Naive thymus-derived CD8-positive, alpha-beta T cell (primary cell): ENCODE measurements at regions not wholly inside any gene's neighbourhood (a gene's known extent, or its start where the extent isn't known, plus 50 kb on each side); places are given as distances from the start of the nearest gene placed in this dataset.

Source experiments
- ATAC-seq, 2 donors: fragments of 150-1000 bp; cut with Tn5 transposase in 1 of 2; sonication (Bioruptor Pico), chemical (Tn5 transposase) in 1 of 2; 1 replicate in 1 of 2; 2 replicates in 1 of 2; pipeline ENCODE4 v1.10.0; 2021; ENCODE audit warnings: mild to moderate bottlenecking in 2 of 2, moderate library complexity in 2 of 2
- POLR2A ChIA-PET: fragments of 350-600 bp; sonication (Branson Sonifier 250); formaldehyde crosslinking; loops from one replicate; lab custom pipeline; 2021; ENCODE audit warnings: antibody characterized with exemption; lab: Charles Lee
- DNase-seq, 10 donors: peaks; one replicate each; pipeline versions ENCODE4 v3.0.0 to v3.0.0-alpha.2; 2020 to 2022
- H3K27ac Mint-ChIP-seq, 10 donors: one replicate each; pipeline ENCODE4 v1.8.0; 2020 to 2022; ENCODE audit warnings: mild to moderate bottlenecking in 10 of 10, mixed read lengths in 10 of 10, moderate library complexity in 4 of 10, inconsistent platforms in 1 of 10
- H3K27me3 Mint-ChIP-seq, 5 donors: one replicate each; pipeline ENCODE4 v1.8.0; 2021 to 2022; ENCODE audit warnings: mixed read lengths in 5 of 5
- H3K36me3 Mint-ChIP-seq, 3 donors: one replicate each; pipeline ENCODE4 v1.8.0; 2020 to 2022; ENCODE audit warnings: mixed read lengths in 3 of 3, mild to moderate bottlenecking in 2 of 3, inconsistent platforms in 1 of 3
- H3K4me1 Mint-ChIP-seq, 4 donors: one replicate each; pipeline ENCODE4 v1.8.0; 2021 to 2022; ENCODE audit warnings: mixed read lengths in 4 of 4
- H3K4me3 Mint-ChIP-seq, 10 donors: one replicate each; pipeline ENCODE4 v1.8.0; 2020 to 2022; ENCODE audit warnings: mild to moderate bottlenecking in 10 of 10, mixed read lengths in 10 of 10, moderate library complexity in 6 of 10, inconsistent platforms in 1 of 10
- H3K9me3 Mint-ChIP-seq, 9 donors: one replicate each; pipeline ENCODE4 v1.8.0; 2020 to 2022; ENCODE audit warnings: mixed read lengths in 9 of 9, mild to moderate bottlenecking in 3 of 9, inconsistent platforms in 1 of 9, moderate library complexity in 1 of 9

DNA sequence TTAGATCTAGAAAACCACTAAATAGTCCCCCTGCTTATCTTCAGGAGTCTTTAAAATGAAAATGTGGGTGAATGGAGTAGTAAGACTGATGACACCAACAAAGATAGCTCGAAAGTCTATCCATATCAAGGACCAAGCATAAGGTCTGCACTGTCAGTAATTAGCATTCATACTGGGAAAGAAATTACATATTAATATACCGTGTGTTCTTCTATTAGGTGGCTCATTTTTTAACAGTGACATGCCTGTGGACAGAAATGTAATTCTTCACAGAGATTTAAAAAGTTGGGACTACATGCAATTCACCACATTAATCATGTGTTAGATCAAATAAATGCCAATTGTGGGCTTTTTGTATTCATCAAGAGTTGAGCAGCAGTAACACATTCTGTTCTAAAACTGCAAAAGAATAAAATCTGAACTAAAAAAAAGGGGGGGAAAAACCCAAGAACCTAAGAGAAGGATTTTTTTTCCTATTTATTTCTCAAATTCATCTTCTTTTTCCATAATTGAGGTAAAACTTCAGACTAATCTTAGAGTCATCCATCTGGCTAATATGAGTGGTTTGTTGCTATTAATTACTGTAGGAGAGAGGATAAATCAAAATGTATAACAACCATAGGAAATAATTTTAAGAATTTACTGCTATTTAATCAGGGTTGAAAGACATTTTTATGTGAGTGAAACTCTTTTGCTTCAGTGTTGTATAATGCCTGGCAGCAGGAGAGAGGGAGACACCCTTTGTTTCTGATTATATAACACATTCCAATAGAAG, 386.7 kb upstream of the IGFBP7 start:
- no peak for ATAC-seq
- DNase-seq: no peak
- Mint-ChIP-seq H3K9me3 (peaks cover 0 to 14% (median 6%) of the 10 kb centered on the region in 9 donors), H3K36me3 (peaks cover 0 to 8% (median 0%) of the 10 kb centered on the region in 3 donors), H3K27ac (no peak overlapping the region), H3K4me1 (no peaks in the 10 kb centered on the region), H3K27me3 (no peaks in the 10 kb centered on the region), H3K4me3 (no peak overlapping the region)
- POLR2A ChIA-PET: no interaction called here

DNA sequence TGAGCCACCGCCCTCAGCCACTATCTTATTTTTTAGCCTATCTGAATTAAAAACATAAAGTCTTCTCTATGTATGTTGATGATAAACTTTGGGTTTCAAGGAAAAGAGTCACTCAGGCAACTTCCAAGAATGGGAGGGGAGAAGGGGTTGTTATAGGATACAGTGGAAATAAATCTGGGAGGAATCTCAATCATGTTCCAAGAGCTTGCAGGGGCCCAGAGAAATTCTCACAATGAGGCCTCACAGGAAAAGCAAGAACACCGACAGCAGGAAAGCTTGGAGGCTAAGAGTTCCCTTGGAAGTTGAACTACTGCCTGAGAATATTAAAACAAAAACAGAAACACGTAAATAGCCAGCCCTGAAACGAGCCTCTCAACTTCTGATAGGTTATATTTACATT, 384.6 kb upstream of the IGFBP7 start:
- POLR2A ChIA-PET: no interaction called here
- no peak overlapping the region for H3K27ac Mint-ChIP-seq
- no peak overlapping the region for H3K4me3 Mint-ChIP-seq
- H3K36me3 Mint-ChIP-seq: peaks cover 0 to 7% (median 0%) of the 10 kb centered on the region in 3 donors
- H3K9me3 Mint-ChIP-seq: peaks cover 0 to 11% (median 5%) of the 10 kb centered on the region in 9 donors
- DNase-seq: no peak
- no peaks in the 10 kb centered on the region for H3K4me1 Mint-ChIP-seq
- H3K27me3 Mint-ChIP-seq: peaks cover 0 to 2% (median 0%) of the 10 kb centered on the region in 5 donors
- no peak for ATAC-seq

DNA sequence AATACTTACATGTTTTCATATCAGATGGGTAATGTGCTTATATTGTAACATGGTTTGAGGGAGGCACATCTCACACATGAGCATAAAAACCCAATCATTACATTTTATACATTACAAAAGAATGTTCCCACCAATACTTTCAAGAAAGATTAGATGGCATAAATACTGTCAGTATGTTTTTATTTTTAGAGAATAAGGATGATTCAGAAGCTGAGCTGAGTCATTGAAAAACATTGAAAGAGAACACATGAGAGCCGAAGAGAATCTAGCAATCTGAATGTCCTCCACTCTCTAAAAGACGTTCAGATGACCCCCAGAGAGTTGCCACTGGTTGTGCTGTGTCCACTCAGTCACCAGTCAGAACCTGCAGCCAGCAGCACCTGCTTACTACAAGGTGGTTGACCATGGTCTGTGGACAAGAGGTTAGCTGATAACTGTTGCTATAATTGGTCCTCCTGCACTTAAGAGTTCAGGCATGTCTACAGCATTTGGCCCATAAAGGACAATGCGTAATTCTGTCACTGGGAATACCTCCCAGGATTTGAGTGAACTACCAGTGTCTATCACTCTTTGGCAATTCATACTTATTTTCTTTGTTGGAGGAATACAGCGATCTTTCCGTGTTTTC, 382.2 kb upstream of the IGFBP7 start:
- peaks cover 0 to 3% (median 0%) of the 10 kb centered on the region in 5 donors for H3K27me3 Mint-ChIP-seq
- no peaks in the 10 kb centered on the region for H3K4me1 Mint-ChIP-seq
- no peak overlapping the region for H3K27ac Mint-ChIP-seq
- no peak overlapping the region for H3K4me3 Mint-ChIP-seq
- POLR2A ChIA-PET: no interaction called here
- ATAC-seq (no peak), DNase-seq (no peak)
- H3K9me3 Mint-ChIP-seq: peaks cover 0 to 12% (median 5%) of the 10 kb centered on the region in 9 donors
- H3K36me3 Mint-ChIP-seq: peaks cover 0 to 4% (median 0%) of the 10 kb centered on the region in 3 donors

DNA sequence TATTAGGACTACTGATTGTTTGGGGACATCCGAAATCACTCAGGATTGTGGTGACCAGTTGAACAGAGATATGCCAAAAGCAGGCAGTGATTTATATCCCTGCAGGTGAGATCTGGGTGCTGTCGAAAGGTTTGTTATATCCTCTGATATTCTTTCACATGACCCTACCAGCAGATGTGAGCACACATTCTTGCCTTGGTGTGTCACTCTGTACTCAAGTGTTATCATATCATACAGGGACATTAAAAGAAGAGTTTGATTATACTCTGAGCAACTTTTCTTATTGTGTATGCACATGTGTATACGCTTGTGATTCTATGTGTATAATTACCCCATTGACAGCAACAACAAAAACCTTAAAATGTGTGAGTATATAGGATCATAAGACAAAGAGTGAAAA, 381.2 kb upstream of the IGFBP7 start:
- DNase-seq (no peak), ATAC-seq (no peak)
- no peak overlapping the region for H3K27ac Mint-ChIP-seq
- peaks cover 0 to 12% (median 5%) of the 10 kb centered on the region in 9 donors for H3K9me3 Mint-ChIP-seq
- POLR2A ChIA-PET: no interaction called here
- H3K4me1 Mint-ChIP-seq: no peaks in the 10 kb centered on the region
- peaks cover 0 to 3% (median 0%) of the 10 kb centered on the region in 5 donors for H3K27me3 Mint-ChIP-seq
- H3K4me3 Mint-ChIP-seq: no peak overlapping the region
- H3K36me3 Mint-ChIP-seq: peaks cover 0 to 4% (median 0%) of the 10 kb centered on the region in 3 donors

DNA sequence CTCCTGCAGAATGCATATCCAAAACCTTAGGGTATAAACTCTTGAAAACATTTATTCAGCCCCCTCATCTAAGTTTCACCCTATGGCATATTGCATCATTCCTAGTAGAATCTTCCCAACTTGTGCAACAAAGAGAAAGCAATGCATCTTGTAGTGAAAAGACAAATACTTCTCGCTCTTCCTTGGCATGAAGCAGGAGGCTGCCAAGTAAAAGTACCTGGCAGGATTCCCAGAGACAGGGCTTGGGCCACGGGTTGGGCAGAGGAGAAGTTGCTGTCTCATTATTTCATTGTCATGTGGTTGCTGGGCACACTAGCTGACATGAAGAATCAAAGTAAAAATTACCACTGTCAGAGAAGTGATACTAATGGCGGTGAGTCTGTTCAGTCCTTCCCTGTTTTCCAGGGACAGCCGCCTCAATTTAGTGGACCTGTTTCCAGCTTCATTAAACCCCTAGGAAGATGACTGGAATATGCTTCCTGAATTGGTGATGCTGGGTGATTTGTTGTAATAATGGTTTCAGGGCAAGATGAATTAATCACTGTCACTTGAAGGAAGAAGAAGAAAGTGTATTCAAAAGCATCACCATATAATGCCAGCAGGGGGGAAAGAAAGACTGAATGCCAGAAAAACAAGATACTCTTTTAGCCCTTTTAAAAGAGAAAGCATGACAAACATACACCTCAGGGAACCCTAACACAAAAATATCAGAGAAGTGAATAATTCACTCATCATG, 380.5 kb upstream of the IGFBP7 start:
- peaks cover 0 to 3% (median 0%) of the 10 kb centered on the region in 5 donors for H3K27me3 Mint-ChIP-seq

DNA sequence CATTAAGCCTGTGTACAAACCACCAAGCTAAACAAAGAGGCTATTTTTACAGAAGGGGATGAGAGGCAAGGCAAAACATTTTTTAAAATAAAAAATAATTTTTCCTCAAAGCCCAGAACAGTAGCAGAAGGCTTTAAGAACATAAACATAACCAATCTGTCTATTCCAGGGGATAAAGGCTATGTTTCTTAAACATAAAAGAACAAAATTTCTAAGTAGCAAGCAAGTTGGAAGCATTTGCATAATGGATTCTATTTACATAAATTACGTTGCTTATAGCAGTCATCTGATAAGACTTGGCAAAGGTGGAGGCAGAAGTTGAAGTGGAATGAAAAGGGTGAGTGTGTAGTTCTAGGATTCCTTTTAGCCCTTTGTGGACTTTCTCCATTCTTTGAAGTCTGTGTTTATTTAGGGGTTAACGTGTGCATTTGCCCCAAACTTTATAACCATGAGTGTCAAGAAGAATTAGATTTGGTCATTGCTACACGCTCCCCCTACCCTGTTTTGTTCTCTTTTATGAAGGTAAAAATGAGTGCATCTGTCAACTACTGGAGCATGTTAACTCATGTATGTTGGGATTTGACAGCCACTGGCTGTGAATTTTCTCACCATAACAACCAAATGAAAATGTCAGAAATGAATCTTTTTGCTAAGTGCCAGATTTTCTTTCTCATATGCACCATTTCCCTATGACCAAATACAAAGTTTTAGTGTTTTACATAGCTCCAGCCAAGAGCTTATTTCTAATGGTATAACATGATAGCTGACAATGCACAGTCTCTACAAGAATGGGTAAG, 378.4 kb upstream of the IGFBP7 start:
- Mint-ChIP-seq H3K36me3 (no peaks in the 10 kb centered on the region), H3K27me3 (peaks cover 0 to 3% (median 0%) of the 10 kb centered on the region in 5 donors), H3K9me3 (peaks cover 0 to 12% (median 3%) of the 10 kb centered on the region in 9 donors), H3K4me1 (no peaks in the 10 kb centered on the region), H3K4me3 (no peak overlapping the region), H3K27ac (no peak overlapping the region)
- ATAC-seq (no peak), DNase-seq (no peak)
- POLR2A ChIA-PET: no interaction called here

More for the DNA sequence above, 380.5 kb upstream of the IGFBP7 start:
- POLR2A ChIA-PET: no interaction called here
- DNase-seq: no peak
- H3K9me3 Mint-ChIP-seq: peaks cover 0 to 12% (median 5%) of the 10 kb centered on the region in 9 donors
- peaks cover 0 to 4% (median 0%) of the 10 kb centered on the region in 3 donors for H3K36me3 Mint-ChIP-seq
- no peaks in the 10 kb centered on the region for H3K4me1 Mint-ChIP-seq
- H3K4me3 Mint-ChIP-seq: no peak overlapping the region
- H3K27ac Mint-ChIP-seq: no peak overlapping the region
- no peak for ATAC-seq

DNA sequence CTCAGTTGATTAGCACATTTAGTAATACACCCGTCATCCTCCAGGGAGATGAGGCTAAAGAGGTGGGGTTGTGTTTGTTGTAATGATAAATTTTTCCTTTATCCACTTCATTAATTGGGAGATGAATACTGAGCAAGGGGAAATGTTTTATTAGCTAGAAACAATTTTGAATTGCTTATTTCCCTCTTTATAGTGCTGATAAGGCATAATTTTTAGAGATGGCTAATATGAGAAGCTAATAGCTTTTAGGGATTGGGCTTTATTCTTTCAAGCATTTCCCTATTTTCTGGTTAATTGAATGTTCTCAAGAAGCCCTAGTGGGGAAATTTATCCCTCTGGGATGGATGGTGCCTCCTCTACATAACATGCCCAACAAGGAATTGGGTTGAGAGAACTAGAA, 365.2 kb upstream of the IGFBP7 start:
- Mint-ChIP-seq H3K36me3 (peaks cover 0 to 6% (median 0%) of the 10 kb centered on the region in 3 donors), H3K27me3 (peaks cover 0 to 3% (median 0%) of the 10 kb centered on the region in 5 donors), H3K4me3 (no peak overlapping the region), H3K4me1 (no peaks in the 10 kb centered on the region), H3K27ac (no peak overlapping the region), H3K9me3 (peaks cover 0 to 24% (median 6%) of the 10 kb centered on the region in 9 donors)
- DNase-seq (no peak), ATAC-seq (no peak)
- POLR2A ChIA-PET: no interaction called here

DNA sequence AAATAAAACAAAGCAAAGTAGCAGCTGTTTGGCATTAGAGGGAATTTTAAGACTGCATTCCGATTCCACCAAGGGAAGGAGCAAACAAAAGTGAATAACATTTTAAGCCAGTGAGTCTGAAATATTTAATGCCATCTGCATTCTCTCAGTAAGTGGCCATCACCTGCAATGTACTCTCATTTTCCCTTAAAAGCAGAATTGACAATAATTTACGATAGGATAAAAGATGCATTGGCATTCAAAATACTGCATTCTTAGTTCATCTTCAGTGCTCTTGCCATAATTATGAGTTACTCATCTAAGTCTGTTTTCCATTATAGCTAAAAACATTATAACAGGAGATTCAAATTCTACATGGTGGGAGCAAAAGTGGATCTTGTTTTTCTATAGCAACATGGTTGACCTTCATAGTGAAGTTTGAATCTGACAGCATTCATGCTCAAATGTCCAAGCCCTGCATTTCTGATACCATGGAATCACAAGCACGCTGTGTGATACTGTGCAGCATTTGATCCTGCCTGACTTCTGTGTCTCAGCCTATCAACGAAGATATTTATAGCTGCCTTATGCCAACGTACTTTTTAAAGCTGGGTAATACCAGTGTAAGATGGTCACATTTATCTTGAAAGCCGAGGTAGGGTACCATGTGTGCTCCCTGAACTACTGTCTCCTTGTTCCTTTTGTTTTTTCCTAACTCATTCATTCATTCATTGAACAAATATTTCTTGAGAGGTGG, 355.3 kb upstream of the IGFBP7 start:
- peaks cover 0 to 4% (median 0%) of the 10 kb centered on the region in 3 donors for H3K36me3 Mint-ChIP-seq
- no peaks in the 10 kb centered on the region for H3K27me3 Mint-ChIP-seq
- peaks cover 0 to 22% (median 5%) of the 10 kb centered on the region in 9 donors for H3K9me3 Mint-ChIP-seq
- POLR2A ChIA-PET: no interaction called here
- DNase-seq (no peak), ATAC-seq (no peak)
- no peaks in the 10 kb centered on the region for H3K4me1 Mint-ChIP-seq
- H3K4me3 Mint-ChIP-seq: no peak overlapping the region
- no peak overlapping the region for H3K27ac Mint-ChIP-seq

DNA sequence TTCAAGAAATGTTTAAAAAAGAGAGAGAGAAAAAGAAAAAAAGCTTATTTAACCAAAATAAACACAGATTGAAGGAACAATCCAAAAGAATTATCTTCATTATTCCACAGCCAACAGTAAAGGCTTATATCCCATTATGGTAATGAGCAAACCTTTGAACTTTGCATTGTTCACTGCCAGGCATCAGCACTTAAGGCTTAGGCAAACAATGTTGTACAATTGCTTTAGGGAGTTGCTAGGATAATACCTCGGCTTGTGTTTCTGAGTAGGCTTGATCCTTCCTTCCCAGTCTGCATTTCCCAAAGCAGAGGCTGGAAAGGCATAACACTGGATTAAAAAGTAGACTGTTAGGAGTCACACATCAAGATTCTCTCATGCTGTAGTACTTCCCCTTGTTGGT, 352.7 kb upstream of the IGFBP7 start:
- Mint-ChIP-seq H3K4me3 (no peak overlapping the region), H3K4me1 (no peaks in the 10 kb centered on the region), H3K36me3 (peaks cover 0 to 4% (median 0%) of the 10 kb centered on the region in 3 donors), H3K27me3 (no peaks in the 10 kb centered on the region), H3K9me3 (peaks cover 0 to 17% (median 6%) of the 10 kb centered on the region in 9 donors), H3K27ac (no peak overlapping the region)
- ATAC-seq: no peak
- DNase-seq: no peak
- POLR2A ChIA-PET: no interaction called here

DNA sequence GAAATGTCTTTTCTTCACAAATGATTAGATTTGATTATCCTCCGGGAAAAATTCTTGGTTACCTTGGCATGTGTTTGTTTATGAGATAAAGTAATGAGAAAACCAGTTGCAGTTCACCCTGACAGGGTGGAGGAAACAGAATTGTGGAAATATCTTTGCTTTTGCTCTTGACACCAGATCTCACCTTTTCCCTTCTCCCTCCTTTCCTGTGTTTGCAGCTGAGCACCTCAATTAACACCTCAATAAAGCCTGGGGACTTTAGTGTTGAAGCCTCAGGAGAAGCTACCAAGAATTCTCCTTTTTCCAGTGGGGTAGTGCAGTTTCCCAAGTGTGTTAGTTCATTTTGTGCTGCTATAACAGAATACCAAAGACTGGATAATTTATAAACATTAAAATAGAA, 350.8 kb upstream of the IGFBP7 start:
- H3K36me3 Mint-ChIP-seq: peaks cover 0 to 7% (median 0%) of the 10 kb centered on the region in 3 donors
- POLR2A ChIA-PET: no interaction called here
- peaks cover under 1 to 36% (median 6%) of the 10 kb centered on the region in 9 donors for H3K9me3 Mint-ChIP-seq
- H3K27me3 Mint-ChIP-seq: peaks cover 0 to 4% (median 0%) of the 10 kb centered on the region in 5 donors
- no peak for ATAC-seq
- H3K4me1 Mint-ChIP-seq: no peaks in the 10 kb centered on the region
- H3K27ac Mint-ChIP-seq: no peak overlapping the region
- no peak overlapping the region for H3K4me3 Mint-ChIP-seq
- no peak for DNase-seq

DNA sequence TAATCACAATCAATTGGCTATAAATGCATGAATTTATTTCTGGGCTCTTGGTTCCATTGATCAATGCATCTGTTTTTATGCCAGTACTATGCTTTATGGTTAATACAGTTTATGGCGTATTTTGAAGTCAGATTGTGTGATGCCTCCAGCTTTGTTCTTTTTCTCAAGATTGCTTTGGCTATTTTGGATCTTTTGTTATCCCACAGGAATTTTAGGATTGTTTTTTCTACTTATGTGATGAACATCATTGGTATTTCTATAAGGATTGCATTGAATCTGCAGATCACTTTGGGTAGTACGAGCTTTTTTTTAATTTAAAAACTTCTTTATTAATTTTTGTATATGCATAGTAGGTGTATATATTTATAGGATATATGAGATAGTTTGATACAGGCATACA, 338.7 kb upstream of the IGFBP7 start:
- ATAC-seq: no peak
- Mint-ChIP-seq H3K27me3 (no peaks in the 10 kb centered on the region), H3K4me1 (no peaks in the 10 kb centered on the region), H3K9me3 (peaks cover 4 to 34% (median 10%) of the 10 kb centered on the region in 9 donors), H3K36me3 (peaks cover 0 to under 1% (median 0%) of the 10 kb centered on the region in 3 donors), H3K4me3 (no peak overlapping the region), H3K27ac (no peak overlapping the region)
- POLR2A ChIA-PET: no interaction called here
- DNase-seq: no peak

DNA sequence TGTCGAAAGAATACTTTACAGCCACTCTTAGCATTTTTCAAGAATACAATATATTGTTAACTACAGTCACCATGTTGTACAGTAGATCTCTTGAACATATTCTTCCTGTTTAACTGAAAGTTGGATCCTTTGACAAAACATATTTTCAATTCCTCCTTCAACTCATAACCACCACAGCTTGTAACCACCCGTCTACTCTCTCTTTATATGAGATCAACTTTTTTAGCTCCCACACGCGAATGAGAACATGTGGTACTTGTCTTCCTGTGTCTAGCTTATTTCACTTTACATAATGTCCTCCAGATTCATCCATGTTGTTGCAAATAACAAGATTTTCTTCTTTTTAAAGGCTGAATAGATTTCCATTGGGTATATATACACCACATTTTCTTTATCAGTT, 338.3 kb upstream of the IGFBP7 start:
- DNase-seq (no peak), ATAC-seq (no peak)
- Mint-ChIP-seq H3K27ac (no peak overlapping the region), H3K27me3 (no peaks in the 10 kb centered on the region), H3K9me3 (peaks cover 4 to 34% (median 9%) of the 10 kb centered on the region in 9 donors), H3K4me3 (no peak overlapping the region), H3K36me3 (no peaks in the 10 kb centered on the region), H3K4me1 (no peaks in the 10 kb centered on the region)
- POLR2A ChIA-PET: no interaction called here
